ENCODE measurements at regions not wholly inside any gene's neighbourhood (a gene's known extent, or its start where the extent isn't known, plus 50 kb on each side); places are given as distances from the start of the nearest gene placed in this dataset.

DNA sequence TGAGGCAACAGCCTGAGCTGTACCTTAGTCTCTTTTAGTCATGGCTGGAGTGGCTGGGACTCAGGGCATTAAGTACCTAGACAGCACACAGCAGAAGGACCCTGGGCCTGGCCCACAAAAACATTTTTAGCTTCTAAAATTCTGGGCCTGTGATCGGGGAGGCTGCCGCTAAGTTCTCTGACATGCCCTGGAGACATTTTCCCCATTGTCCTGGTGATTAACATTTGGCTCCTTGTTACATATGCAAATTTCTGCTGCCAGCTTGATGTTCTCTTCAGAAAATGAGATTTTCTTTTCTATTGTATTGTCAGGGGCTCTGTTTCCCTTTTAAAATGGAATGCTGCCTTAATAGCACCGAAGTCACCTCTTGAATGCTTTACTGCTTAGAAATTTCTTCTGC, 952.4 kb downstream of the TRAM1L1 start:
- TF ChIP-seq, protein P1, sequence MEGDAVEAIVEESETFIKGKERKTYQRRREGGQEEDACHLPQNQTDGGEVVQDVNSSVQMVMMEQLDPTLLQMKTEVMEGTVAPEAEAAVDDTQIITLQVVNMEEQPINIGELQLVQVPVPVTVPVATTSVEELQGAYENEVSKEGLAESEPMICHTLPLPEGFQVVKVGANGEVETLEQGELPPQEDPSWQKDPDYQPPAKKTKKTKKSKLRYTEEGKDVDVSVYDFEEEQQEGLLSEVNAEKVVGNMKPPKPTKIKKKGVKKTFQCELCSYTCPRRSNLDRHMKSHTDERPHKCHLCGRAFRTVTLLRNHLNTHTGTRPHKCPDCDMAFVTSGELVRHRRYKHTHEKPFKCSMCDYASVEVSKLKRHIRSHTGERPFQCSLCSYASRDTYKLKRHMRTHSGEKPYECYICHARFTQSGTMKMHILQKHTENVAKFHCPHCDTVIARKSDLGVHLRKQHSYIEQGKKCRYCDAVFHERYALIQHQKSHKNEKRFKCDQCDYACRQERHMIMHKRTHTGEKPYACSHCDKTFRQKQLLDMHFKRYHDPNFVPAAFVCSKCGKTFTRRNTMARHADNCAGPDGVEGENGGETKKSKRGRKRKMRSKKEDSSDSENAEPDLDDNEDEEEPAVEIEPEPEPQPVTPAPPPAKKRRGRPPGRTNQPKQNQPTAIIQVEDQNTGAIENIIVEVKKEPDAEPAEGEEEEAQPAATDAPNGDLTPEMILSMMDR (IDR thresholded peaks at IDR 0.05): no peak
- no peak for TF ChIP-seq POLR2A (IDR thresholded peaks at IDR 0.05)
